HepG2 (cell line): ENCODE measurements at regions not wholly inside any gene's neighbourhood (a gene's known extent, or its start where the extent isn't known, plus 50 kb on each side); places are given as distances from the start of the nearest gene placed in this dataset.

Experiments used
- ARNTL ChIP-seq: sonication (generic); formaldehyde crosslinking; IDR thresholded peaks from 2 replicates; pipeline ENCODE4 v1.4.0; 2020; ENCODE audit warnings: mild to moderate bottlenecking, missing genetic modification reagents
- CHCHD3 ChIP-seq: sonication (generic); formaldehyde crosslinking; IDR thresholded peaks from 2 replicates; pipeline ENCODE4 v1.8.0; 2022; ENCODE audit warnings: mild to moderate bottlenecking, missing genetic modification reagents, moderate library complexity
- HNF4G ChIP-seq, 2 experiments: sonication (generic) in 1 of 2; formaldehyde crosslinking in 1 of 2; IDR thresholded peaks; 2 replicates each; pipeline versions ENCODE4 v1.4.0 to v1.6.1; 2011 to 2020; ENCODE audit warnings: borderline replicate concordance in 2 of 2, low read depth in 2 of 2, mild to moderate bottlenecking in 2 of 2, low read length in 1 of 2, missing genetic modification reagents in 1 of 2, moderate library complexity in 1 of 2
- KLF12 ChIP-seq: sonication (generic); formaldehyde crosslinking; IDR thresholded peaks from 2 replicates; pipeline ENCODE4 v1.4.0; 2020; ENCODE audit warnings: missing genetic modification reagents, borderline replicate concordance
- MATR3 ChIP-seq: sonication (generic); formaldehyde crosslinking; IDR thresholded peaks from 2 replicates; pipeline ENCODE4 v1.4.0; 2020; ENCODE audit warnings: missing genetic modification reagents
- POGZ ChIP-seq: sonication (generic); formaldehyde crosslinking; IDR thresholded peaks from 2 replicates; pipeline ENCODE4 v1.4.0; 2020; ENCODE audit warnings: mild to moderate bottlenecking, missing genetic modification reagents
- ZNF12 ChIP-seq: sonication (generic); formaldehyde crosslinking; IDR thresholded peaks from 2 replicates; pipeline ENCODE4 v1.5.0; 2020; ENCODE audit warnings: missing genetic modification reagents
- ZNF547 ChIP-seq: sonication (generic); formaldehyde crosslinking; IDR thresholded peaks from 2 replicates; pipeline ENCODE4 v1.5.1; 2020; ENCODE audit warnings: mild to moderate bottlenecking, missing genetic modification reagents
- ZSCAN20 ChIP-seq: sonication (generic); formaldehyde crosslinking; IDR thresholded peaks from 2 replicates; pipeline ENCODE4 v1.4.0; 2020; ENCODE audit warnings: missing genetic modification reagents, mild to moderate bottlenecking, borderline replicate concordance
- TF ChIP-seq, protein P1 (sequence below): IDR thresholded peaks from 2 replicates; pipeline ENCODE4 v1.6.1; 2012; ENCODE audit warnings: low read length, improper control_type of control experiment

DNA sequence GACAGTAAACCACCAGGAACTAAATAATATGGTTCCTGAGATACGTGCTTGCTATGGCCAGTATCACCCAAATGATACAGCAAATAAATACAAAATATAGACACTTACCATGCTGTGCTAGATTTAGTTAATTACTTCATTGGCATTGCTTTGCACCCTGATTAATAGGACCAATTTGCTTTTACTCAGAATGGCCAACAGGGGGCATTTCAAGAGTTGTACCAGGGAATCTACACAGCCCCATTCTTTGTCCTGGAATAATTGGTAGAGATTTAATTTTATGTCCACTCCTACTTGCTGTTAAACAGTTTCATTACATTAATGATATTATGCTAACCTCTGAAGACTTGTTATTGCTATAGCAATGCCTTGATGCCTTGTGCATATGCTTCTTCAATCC lies 280.8 kb downstream of the RERGL start (continued):
- TF ChIP-seq, protein P1, sequence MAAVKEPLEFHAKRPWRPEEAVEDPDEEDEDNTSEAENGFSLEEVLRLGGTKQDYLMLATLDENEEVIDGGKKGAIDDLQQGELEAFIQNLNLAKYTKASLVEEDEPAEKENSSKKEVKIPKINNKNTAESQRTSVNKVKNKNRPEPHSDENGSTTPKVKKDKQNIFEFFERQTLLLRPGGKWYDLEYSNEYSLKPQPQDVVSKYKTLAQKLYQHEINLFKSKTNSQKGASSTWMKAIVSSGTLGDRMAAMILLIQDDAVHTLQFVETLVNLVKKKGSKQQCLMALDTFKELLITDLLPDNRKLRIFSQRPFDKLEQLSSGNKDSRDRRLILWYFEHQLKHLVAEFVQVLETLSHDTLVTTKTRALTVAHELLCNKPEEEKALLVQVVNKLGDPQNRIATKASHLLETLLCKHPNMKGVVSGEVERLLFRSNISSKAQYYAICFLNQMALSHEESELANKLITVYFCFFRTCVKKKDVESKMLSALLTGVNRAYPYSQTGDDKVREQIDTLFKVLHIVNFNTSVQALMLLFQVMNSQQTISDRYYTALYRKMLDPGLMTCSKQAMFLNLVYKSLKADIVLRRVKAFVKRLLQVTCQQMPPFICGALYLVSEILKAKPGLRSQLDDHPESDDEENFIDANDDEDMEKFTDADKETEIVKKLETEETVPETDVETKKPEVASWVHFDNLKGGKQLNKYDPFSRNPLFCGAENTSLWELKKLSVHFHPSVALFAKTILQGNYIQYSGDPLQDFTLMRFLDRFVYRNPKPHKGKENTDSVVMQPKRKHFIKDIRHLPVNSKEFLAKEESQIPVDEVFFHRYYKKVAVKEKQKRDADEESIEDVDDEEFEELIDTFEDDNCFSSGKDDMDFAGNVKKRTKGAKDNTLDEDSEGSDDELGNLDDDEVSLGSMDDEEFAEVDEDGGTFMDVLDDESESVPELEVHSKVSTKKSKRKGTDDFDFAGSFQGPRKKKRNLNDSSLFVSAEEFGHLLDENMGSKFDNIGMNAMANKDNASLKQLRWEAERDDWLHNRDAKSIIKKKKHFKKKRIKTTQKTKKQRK = no peak
- TF ChIP-seq CHCHD3 (no peak), ZNF12 (no peak), ARNTL (CRISPR knock-in tag) (no peak), ZNF547 (no peak), MATR3 (CRISPR knock-in tag) (no peak), POGZ (CRISPR knock-in tag) (no peak), KLF12 (CRISPR knock-in tag) (no peak), HNF4G (IDR thresholded peaks at IDR 0.05; ENCODE audit: borderline replicate concordance, low read depth, low read length) (no peak), HNF4G (CRISPR knock-in tag; IDR thresholded peaks at IDR 0.05; ENCODE audit: borderline replicate concordance, low read depth) (no peak), ZSCAN20 (CRISPR knock-in tag) (no peak)
